ENCODE measurements at regions not wholly inside any gene's neighbourhood (a gene's known extent, or its start where the extent isn't known, plus 50 kb on each side); places are given as distances from the start of the nearest gene placed in this dataset.

DNA sequence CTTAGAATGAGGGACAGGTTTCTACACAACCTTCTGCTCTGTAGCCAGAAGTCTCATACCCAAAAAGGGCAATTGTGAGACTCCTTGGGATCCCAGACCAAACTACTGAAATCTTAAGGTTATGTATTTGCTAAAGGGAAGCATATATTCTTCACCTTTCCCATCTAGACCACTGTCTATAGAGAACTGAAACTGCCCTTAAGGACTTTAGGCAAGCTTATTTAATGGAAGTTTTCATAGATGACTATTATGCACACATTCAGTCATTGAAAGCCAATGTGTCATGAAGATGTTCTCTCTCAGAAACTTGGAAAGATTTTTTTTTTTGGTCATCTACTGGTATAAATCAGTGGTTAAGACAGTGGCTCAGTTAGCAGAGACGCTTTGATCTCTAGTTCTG lies 365.3 kb downstream of the MCTP2 start:
- ChIA-PET POLR2A (no interaction called here), CTCF (no interaction called here)
- DNase-seq = no peak
- Histone ChIP-seq H3K4me3 (ENCODE audit: low read depth in 2 of 2, low read length in 1 of 2) (no peak overlapping the region), H4K20me1 (ENCODE audit: insufficient read depth) (no peaks in the 10 kb centered on the region), H3K9me2 (no peaks in the 10 kb centered on the region), H3K4me2 (no peak overlapping the region), H3K79me2 (ENCODE audit: insufficient read depth) (no peaks in the 10 kb centered on the region), H3K27me3 (ENCODE audit: insufficient read depth) (no peaks in the 10 kb centered on the region), H2AFZ (ENCODE audit: low read depth) (no peak overlapping the region), H3K4me1 (ENCODE audit: control insufficient read depth in 1 of 2, insufficient read depth in 2 of 2, low read depth in 1 of 2, low read length in 1 of 2) (no peaks in the 10 kb centered on the region), H3K36me3 (replicated peaks in 1 of 2; ENCODE audit: control insufficient read depth in 1 of 2, insufficient read depth in 2 of 2, low read length in 1 of 2) (no peaks in the 10 kb centered on the region), H3K9ac (no peak overlapping the region), H3K9me3 (no peaks in the 10 kb centered on the region), H3F3A (replicated peaks; ENCODE audit: insufficient read depth) (no peaks in the 10 kb centered on the region), H3K27ac (ENCODE audit: low read depth in 2 of 2, low read length in 1 of 2) (no peak overlapping the region)
- 6% methylated on average over 1 of the region's 1 CpG for WGBS (ENCODE audit: low lambda C conversion rate)
- TF ChIP-seq ELF1 (IDR thresholded peaks at IDR 0.05) (no peak), MEF2A (IDR thresholded peaks at IDR 0.05; ENCODE audit: borderline replicate concordance, low read depth) (no peak), YY1 (IDR thresholded peaks at IDR 0.05; ENCODE audit: low read depth) (no peak), EP300 (IDR thresholded peaks at IDR 0.05; ENCODE audit: borderline replicate concordance in 1 of 2, low read depth in 1 of 2, low read length in 1 of 2) (no peak), RFX5 (IDR thresholded peaks at IDR 0.05; ENCODE audit: low read length) (no peak), GABPA (IDR thresholded peaks at IDR 0.05; ENCODE audit: low read depth) (no peak), SIN3A (IDR thresholded peaks at IDR 0.05; ENCODE audit: borderline replicate concordance, low read depth, low read length) (no peak), MXI1 (IDR thresholded peaks at IDR 0.05; ENCODE audit: low read depth, low read length) (no peak), NFIC (IDR thresholded peaks at IDR 0.05; ENCODE audit: borderline replicate concordance) (no peak), FOXM1 (IDR thresholded peaks at IDR 0.05; ENCODE audit: low read depth) (no peak), FOXJ3 (CRISPR knock-in tag; IDR thresholded peaks at IDR 0.05) (no peak), TEAD4 (IDR thresholded peaks at IDR 0.05; ENCODE audit: borderline replicate concordance, insufficient read depth) (no peak), RAD21 (IDR thresholded peaks at IDR 0.05; ENCODE audit: low read length) (no peak), CHD2 (IDR thresholded peaks at IDR 0.05; ENCODE audit: low read length, partially characterized antibody) (no peak)
- TF ChIP-seq, protein P1, sequence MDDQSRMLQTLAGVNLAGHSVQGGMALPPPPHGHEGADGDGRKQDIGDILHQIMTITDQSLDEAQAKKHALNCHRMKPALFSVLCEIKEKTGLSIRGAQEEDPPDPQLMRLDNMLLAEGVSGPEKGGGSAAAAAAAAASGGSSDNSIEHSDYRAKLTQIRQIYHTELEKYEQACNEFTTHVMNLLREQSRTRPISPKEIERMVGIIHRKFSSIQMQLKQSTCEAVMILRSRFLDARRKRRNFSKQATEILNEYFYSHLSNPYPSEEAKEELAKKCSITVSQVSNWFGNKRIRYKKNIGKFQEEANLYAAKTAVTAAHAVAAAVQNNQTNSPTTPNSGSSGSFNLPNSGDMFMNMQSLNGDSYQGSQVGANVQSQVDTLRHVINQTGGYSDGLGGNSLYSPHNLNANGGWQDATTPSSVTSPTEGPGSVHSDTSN (IDR thresholded peaks at IDR 0.05) = no peak
- TF ChIP-seq, protein P2, sequence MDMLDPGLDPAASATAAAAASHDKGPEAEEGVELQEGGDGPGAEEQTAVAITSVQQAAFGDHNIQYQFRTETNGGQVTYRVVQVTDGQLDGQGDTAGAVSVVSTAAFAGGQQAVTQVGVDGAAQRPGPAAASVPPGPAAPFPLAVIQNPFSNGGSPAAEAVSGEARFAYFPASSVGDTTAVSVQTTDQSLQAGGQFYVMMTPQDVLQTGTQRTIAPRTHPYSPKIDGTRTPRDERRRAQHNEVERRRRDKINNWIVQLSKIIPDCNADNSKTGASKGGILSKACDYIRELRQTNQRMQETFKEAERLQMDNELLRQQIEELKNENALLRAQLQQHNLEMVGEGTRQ (IDR thresholded peaks at IDR 0.05; ENCODE audit: borderline replicate concordance, low read depth, low read length) = no peak
- TF ChIP-seq, protein P3, sequence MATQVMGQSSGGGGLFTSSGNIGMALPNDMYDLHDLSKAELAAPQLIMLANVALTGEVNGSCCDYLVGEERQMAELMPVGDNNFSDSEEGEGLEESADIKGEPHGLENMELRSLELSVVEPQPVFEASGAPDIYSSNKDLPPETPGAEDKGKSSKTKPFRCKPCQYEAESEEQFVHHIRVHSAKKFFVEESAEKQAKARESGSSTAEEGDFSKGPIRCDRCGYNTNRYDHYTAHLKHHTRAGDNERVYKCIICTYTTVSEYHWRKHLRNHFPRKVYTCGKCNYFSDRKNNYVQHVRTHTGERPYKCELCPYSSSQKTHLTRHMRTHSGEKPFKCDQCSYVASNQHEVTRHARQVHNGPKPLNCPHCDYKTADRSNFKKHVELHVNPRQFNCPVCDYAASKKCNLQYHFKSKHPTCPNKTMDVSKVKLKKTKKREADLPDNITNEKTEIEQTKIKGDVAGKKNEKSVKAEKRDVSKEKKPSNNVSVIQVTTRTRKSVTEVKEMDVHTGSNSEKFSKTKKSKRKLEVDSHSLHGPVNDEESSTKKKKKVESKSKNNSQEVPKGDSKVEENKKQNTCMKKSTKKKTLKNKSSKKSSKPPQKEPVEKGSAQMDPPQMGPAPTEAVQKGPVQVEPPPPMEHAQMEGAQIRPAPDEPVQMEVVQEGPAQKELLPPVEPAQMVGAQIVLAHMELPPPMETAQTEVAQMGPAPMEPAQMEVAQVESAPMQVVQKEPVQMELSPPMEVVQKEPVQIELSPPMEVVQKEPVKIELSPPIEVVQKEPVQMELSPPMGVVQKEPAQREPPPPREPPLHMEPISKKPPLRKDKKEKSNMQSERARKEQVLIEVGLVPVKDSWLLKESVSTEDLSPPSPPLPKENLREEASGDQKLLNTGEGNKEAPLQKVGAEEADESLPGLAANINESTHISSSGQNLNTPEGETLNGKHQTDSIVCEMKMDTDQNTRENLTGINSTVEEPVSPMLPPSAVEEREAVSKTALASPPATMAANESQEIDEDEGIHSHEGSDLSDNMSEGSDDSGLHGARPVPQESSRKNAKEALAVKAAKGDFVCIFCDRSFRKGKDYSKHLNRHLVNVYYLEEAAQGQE (IDR thresholded peaks at IDR 0.05; ENCODE audit: low read depth, low read length) = no peak
- TF ChIP-seq, protein P4, sequence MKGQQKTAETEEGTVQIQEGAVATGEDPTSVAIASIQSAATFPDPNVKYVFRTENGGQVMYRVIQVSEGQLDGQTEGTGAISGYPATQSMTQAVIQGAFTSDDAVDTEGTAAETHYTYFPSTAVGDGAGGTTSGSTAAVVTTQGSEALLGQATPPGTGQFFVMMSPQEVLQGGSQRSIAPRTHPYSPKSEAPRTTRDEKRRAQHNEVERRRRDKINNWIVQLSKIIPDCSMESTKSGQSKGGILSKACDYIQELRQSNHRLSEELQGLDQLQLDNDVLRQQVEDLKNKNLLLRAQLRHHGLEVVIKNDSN (IDR thresholded peaks at IDR 0.05; ENCODE audit: borderline replicate concordance, low read depth) = no peak
- TF ChIP-seq, protein P5, sequence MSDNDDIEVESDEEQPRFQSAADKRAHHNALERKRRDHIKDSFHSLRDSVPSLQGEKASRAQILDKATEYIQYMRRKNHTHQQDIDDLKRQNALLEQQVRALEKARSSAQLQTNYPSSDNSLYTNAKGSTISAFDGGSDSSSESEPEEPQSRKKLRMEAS (IDR thresholded peaks at IDR 0.05; ENCODE audit: low read depth) = no peak
- TF ChIP-seq, protein P6, sequence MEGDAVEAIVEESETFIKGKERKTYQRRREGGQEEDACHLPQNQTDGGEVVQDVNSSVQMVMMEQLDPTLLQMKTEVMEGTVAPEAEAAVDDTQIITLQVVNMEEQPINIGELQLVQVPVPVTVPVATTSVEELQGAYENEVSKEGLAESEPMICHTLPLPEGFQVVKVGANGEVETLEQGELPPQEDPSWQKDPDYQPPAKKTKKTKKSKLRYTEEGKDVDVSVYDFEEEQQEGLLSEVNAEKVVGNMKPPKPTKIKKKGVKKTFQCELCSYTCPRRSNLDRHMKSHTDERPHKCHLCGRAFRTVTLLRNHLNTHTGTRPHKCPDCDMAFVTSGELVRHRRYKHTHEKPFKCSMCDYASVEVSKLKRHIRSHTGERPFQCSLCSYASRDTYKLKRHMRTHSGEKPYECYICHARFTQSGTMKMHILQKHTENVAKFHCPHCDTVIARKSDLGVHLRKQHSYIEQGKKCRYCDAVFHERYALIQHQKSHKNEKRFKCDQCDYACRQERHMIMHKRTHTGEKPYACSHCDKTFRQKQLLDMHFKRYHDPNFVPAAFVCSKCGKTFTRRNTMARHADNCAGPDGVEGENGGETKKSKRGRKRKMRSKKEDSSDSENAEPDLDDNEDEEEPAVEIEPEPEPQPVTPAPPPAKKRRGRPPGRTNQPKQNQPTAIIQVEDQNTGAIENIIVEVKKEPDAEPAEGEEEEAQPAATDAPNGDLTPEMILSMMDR (IDR thresholded peaks at IDR 0.05) = no peak
